Gastrocnemius medialis (tissue), 4 donors: ENCODE measurements at regions not wholly inside any gene's neighbourhood (a gene's known extent, or its start where the extent isn't known, plus 50 kb on each side); places are given as distances from the start of the nearest gene placed in this dataset.

Source experiments
- POLR2A ChIP-seq, 2 donors: fragments of 450-650 bp; IDR thresholded peaks; one replicate each; pipeline ENCODE4 v1.6.1; 2017; ENCODE audit warnings: antibody characterized with exemption in 2 of 2, mild to moderate bottlenecking in 2 of 2, moderate library complexity in 2 of 2
- TF ChIP-seq, protein P1 (sequence below), 5 experiments: fragments of 450-650 bp in 3 of 5; fragments of 200-600 bp in 2 of 5; sonication (generic) in 2 of 5; IDR thresholded peaks in 4 of 5; conservative IDR thresholded peaks in 1 of 5; 1 replicate in 4 of 5; 2 replicates in 1 of 5; pipeline ENCODE4 v1.5.1; 2016 to 2019; ENCODE audit warnings: antibody characterized with exemption in 5 of 5, mild to moderate bottlenecking in 3 of 5, moderate library complexity in 3 of 5

DNA sequence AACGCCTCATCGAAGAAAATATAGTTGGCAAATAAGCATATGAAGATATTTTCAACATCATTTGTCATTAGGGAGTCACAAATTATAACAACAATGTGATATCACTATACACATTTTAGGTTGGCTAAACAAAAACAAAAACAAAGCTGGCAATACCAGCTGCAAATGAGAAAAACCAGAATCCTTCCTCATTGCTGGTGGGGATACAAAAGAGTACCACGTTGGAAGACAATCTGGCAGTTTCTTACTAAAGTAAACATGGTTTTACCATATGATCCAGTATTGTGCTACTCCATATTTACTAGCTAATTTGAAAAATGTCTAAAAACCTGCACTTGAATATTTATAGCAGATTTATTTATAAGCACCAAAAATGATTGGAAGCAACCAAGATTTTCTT, 1204.1 kb downstream of the MRPL39 start:
- TF ChIP-seq, protein P1, sequence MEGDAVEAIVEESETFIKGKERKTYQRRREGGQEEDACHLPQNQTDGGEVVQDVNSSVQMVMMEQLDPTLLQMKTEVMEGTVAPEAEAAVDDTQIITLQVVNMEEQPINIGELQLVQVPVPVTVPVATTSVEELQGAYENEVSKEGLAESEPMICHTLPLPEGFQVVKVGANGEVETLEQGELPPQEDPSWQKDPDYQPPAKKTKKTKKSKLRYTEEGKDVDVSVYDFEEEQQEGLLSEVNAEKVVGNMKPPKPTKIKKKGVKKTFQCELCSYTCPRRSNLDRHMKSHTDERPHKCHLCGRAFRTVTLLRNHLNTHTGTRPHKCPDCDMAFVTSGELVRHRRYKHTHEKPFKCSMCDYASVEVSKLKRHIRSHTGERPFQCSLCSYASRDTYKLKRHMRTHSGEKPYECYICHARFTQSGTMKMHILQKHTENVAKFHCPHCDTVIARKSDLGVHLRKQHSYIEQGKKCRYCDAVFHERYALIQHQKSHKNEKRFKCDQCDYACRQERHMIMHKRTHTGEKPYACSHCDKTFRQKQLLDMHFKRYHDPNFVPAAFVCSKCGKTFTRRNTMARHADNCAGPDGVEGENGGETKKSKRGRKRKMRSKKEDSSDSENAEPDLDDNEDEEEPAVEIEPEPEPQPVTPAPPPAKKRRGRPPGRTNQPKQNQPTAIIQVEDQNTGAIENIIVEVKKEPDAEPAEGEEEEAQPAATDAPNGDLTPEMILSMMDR (IDR thresholded peaks at IDR 0.05 in 4 of 5, conservative IDR thresholded peaks at IDR 0.05 in 1 of 5): no peak
- TF ChIP-seq POLR2A (IDR thresholded peaks at IDR 0.05): no peak
